B cell (primary cell): ENCODE measurements at regions not wholly inside any gene's neighbourhood (a gene's known extent, or its start where the extent isn't known, plus 50 kb on each side); places are given as distances from the start of the nearest gene placed in this dataset.

Source experiments
- ATAC-seq: fragments of 200-7000 bp; cut with Tn5 transposase; one replicate; pipeline ENCODE4 v1.10.0; 2021; ENCODE audit warnings: low read depth, mild to moderate bottlenecking, moderate number of reproducible peaks, moderate library complexity
- CTCF ChIA-PET: fragments of 350-600 bp; sonication (Branson Sonifier 250); formaldehyde crosslinking; loops from one replicate; lab custom pipeline; 2021; ENCODE audit warnings: antibody characterized with exemption, inconsistent platforms; lab: Charles Lee
- POLR2A ChIA-PET: fragments of 350-600 bp; sonication (Branson Sonifier 250); formaldehyde crosslinking; loops from one replicate; lab custom pipeline; 2021; ENCODE audit warnings: antibody characterized with exemption; lab: Charles Lee
- DNase-seq: peaks from one replicate; pipeline ENCODE4 v3.0.0; 2013
- H2AFZ ChIP-seq: 2 replicates; pipeline ENCODE4 v1.6.1; 2012; ENCODE audit warnings: mild to moderate bottlenecking, low read depth, low read length; ENCODE audit not compliant: insufficient read depth, poor library complexity, severe bottlenecking
- H3K27ac ChIP-seq, 2 donors: 1 replicate in 1 of 2; 2 replicates in 1 of 2; pipeline ENCODE4 v1.5.1; 2012 to 2013; ENCODE audit warnings: low read length in 2 of 2, mild to moderate bottlenecking in 2 of 2, moderate library complexity in 1 of 2
- H3K27me3 ChIP-seq, 4 experiments: fragments of 200-600 bp in 1 of 4; sonication (generic) in 1 of 4; replicated peaks in 1 of 4; 1 replicate in 2 of 4; 2 replicates in 2 of 4; pipeline versions ENCODE4 v1.6.1 to v1.7.0; 2013 to 2016; ENCODE audit warnings: low read length in 3 of 4, mild to moderate bottlenecking in 2 of 4, mixed read lengths in 1 of 4, moderate library complexity in 1 of 4; ENCODE audit not compliant: insufficient read depth in 4 of 4, control insufficient read depth in 3 of 4; ENCODE audit errors: control extremely low read depth in 1 of 4
- H3K36me3 ChIP-seq, 2 experiments: replicated peaks in 1 of 2; 1 replicate in 1 of 2; 2 replicates in 1 of 2; pipeline versions ENCODE4 v1.6.1 to v1.7.1; 2013; ENCODE audit warnings: low read length in 1 of 2; ENCODE audit not compliant: insufficient read depth in 2 of 2, control insufficient read depth in 1 of 2; ENCODE audit errors: control extremely low read depth in 1 of 2, extremely low read depth in 1 of 2
- H3K4me1 ChIP-seq, 2 donors: fragments of 200-600 bp in 1 of 2; sonication (generic) in 1 of 2; 1 replicate in 1 of 2; 2 replicates in 1 of 2; pipeline versions ENCODE4 v1.5.1 to v1.6.1; 2013 to 2017; ENCODE audit warnings: low read length in 2 of 2; ENCODE audit not compliant: control insufficient read depth in 2 of 2, insufficient read depth in 2 of 2
- H3K4me2 ChIP-seq: replicated peaks from 2 replicates; pipeline ENCODE3; 2012; ENCODE audit warnings: mild to moderate bottlenecking, low read depth, low read length; ENCODE audit not compliant: poor library complexity, severe bottlenecking
- H3K4me3 ChIP-seq, 5 experiments: fragments of 200-600 bp in 1 of 5; sonication (generic) in 1 of 5; 1 replicate in 3 of 5; 2 replicates in 2 of 5; pipeline versions ENCODE4 v1.5.1 to v1.7.0; 2011 to 2016; ENCODE audit warnings: low read length in 4 of 5, mild to moderate bottlenecking in 4 of 5, low read depth in 2 of 5, control low read depth in 1 of 5, moderate library complexity in 1 of 5; ENCODE audit not compliant: insufficient read depth in 1 of 5; ENCODE audit errors: control extremely low read depth in 1 of 5, extremely low read depth in 1 of 5
- H3K79me2 ChIP-seq: fragments of 200-600 bp; sonication (generic); one replicate; pipeline ENCODE4 v1.6.0; 2016; ENCODE audit warnings: low read length; ENCODE audit not compliant: control insufficient read depth, insufficient read depth
- H3K9ac ChIP-seq: fragments of 200-600 bp; sonication (generic); 2 replicates; pipeline ENCODE4 v1.6.1; 2017; ENCODE audit warnings: mild to moderate bottlenecking, low read length, moderate library complexity
- H3K9me3 ChIP-seq, 3 donors: one replicate each; pipeline versions ENCODE4 v1.6.1 to v1.7.1; 2013; ENCODE audit warnings: low read length in 2 of 3; ENCODE audit not compliant: control insufficient read depth in 2 of 3, insufficient read depth in 1 of 3; ENCODE audit errors: control extremely low read depth in 1 of 3
- H4K20me1 ChIP-seq: 2 replicates; pipeline ENCODE4 v1.6.0; 2012; ENCODE audit warnings: mild to moderate bottlenecking, low read length; ENCODE audit not compliant: insufficient read depth, control insufficient read depth, poor library complexity, severe bottlenecking
- H3K27ac Mint-ChIP-seq: one replicate; pipeline ENCODE4 v1.8.0; 2021; ENCODE audit warnings: mixed read lengths
- H3K27me3 Mint-ChIP-seq: one replicate; pipeline ENCODE4 v1.8.0; 2021; ENCODE audit warnings: mixed read lengths
- H3K4me1 Mint-ChIP-seq: one replicate; pipeline ENCODE4 v1.8.0; 2021; ENCODE audit warnings: mixed read lengths
- H3K4me3 Mint-ChIP-seq: one replicate; pipeline ENCODE4 v1.8.0; 2021; ENCODE audit warnings: mixed read lengths
- H3K9me3 Mint-ChIP-seq: one replicate; pipeline ENCODE4 v1.8.0; 2022; ENCODE audit warnings: mixed read lengths; ENCODE audit not compliant: insufficient read depth
- CTCF ChIP-seq: fragments of 200-600 bp; IDR thresholded peaks from one replicate; pipeline ENCODE4 v1.8.0; 2022; ENCODE audit warnings: antibody characterized with exemption, mild to moderate bottlenecking
- EZH2 ChIP-seq: IDR thresholded peaks from 2 replicates; pipeline ENCODE4 v1.6.1; 2012; ENCODE audit warnings: borderline replicate concordance, low read depth, mild to moderate bottlenecking, moderate library complexity, low read length; ENCODE audit not compliant: insufficient read depth, poor library complexity, severe bottlenecking
- WGBS: methylation state at CpG from one replicate; pipeline ENCODE4 v1.1.5; 2013; ENCODE audit warnings: missing lambda C conversion rate; ENCODE audit not compliant: insufficient coverage; 5-methylcytosine and 5-hydroxymethylcytosine counted together
- intact Hi-C: fragments of 100-400 bp; cut with micrococcal nuclease; formaldehyde crosslinking; loops from one replicate; pipeline ENCODE4 v1.10.0; 2022

DNA sequence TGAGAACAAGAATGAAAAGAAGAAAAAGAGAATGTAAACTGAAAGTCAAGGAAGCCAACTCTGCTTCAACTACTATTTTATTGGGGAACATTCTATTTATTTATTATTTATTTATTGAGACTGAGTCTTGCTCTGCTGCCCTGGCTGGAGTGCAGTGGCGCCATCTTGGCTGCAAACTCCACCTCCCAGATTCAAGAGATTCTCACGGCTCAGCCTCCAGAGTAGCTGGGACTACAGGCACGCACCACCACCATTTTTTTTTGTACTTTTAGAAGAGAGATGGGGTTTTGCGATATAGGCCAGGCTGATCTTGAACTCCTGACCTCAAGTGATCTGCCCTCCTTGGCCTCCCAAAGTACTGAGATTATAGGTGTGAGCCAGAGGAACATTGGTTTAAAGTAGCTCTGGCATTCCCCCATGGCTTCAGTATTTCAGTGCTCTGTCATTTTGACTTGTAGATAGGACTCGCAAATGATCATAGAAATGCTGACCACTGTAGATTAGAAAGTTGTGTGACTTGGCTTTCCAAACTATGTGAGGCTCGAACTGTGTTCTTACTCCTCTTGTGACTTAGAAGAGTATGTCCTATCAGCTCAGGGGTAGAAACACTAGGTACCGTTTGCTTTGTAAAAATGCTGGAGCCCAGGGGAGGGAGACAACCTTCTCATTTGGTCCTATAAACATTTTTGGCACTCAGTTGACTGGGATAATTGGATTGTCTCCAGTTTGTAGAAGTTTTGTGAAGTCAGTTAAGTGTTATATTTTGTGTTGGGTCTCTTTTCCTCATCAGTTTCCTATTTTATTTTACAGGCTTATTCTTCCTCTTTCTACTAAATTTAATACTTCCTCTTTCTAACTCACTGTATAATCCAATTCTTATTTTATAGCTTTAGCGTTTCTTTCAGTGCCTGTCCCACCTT lies 544.9 kb upstream of the CITED2 start:
- POLR2A ChIA-PET: no interaction called here
- Histone ChIP-seq H3K4me3 (peak overlapping the region in 2 of 5 experiments; percentile 2 to 13), H3K36me3 (no peaks in the 10 kb centered on the region), H3K4me1 (peaks cover 14 to 17% of the 10 kb centered on the region in 2 donors), H2AFZ (peak overlapping the region; percentile 59), H3K9me3 (no peaks in the 10 kb centered on the region), H3K79me2 (no peaks in the 10 kb centered on the region), H3K27ac (peak overlapping the region; percentile 35 to 39), H3K4me2 (peak overlapping the region; percentile 53), H3K9ac (peak overlapping the region; percentile 16), H3K27me3 (no peaks in the 10 kb centered on the region), H4K20me1 (no peaks in the 10 kb centered on the region)
- Mint-ChIP-seq H3K4me3 (peak overlapping the region; percentile 27), H3K4me1 (peaks cover 20% of the 10 kb centered on the region), H3K9me3 (no peaks in the 10 kb centered on the region), H3K27me3 (no peaks in the 10 kb centered on the region), H3K27ac (peak overlapping the region; percentile 0)
- DNase-seq: no peak
- TF ChIP-seq EZH2: no peak
- TF ChIP-seq CTCF: no peak
- 50% methylated on average over 2 of the region's 8 CpGs for WGBS
- intact Hi-C loops: no loop called here
- CTCF ChIA-PET: no interaction called here
- peak; percentile 47 for ATAC-seq
